ENCODE measurements at regions not wholly inside any gene's neighbourhood (a gene's known extent, or its start where the extent isn't known, plus 50 kb on each side); places are given as distances from the start of the nearest gene placed in this dataset.

GRCh38 chr2:65856928-65857327, 424.5 kb upstream of the SPRED2 start:
- no peak for DNase-seq (ENCODE audit: low read depth in 4 of 4, low spot score in 1 of 4)

GRCh38 chr2:65856423-65856822, 424.0 kb upstream of the SPRED2 start:
- DNase-seq (ENCODE audit: low read depth in 4 of 4, low spot score in 1 of 4) = no peak

GRCh38 chr2:65850695-65851094, 418.3 kb upstream of the SPRED2 start:
- no peak for DNase-seq (ENCODE audit: low read depth in 4 of 4, low spot score in 1 of 4)

DNA sequence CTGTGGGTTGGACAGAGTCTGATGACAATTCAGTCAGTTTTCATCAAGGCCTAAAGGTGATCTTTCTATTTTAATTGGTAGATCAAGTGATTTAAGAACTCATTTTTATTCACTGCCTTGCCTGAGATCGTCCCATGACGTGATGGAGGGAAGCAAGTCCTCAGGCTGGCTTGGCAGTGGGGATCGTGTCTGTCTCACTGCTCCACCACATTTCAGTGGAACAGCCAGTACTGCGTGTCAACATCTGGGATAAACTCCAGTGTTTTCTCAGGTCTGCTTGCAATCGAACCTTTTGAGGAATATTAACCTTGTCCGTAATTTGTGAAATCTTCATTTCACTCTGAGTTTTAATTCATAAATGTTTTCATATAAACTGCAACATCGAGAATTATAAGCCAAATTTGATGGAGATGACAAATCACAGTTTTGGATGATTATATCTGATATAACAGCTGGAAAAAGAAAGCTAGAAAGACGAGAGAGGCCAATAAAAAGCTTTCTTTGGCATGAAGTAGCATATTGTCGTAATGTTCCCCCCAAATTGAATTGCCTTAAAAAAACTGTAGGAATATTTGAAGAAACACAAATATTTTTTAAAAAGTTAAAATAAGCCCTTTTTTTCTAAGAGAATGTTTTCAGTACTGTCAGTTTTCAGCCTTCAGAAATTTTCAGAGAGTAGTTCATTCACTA, 414.7 kb upstream of the SPRED2 start:
- DNase-seq (ENCODE audit: low read depth in 4 of 4, low spot score in 1 of 4) = no peak

- no peak for DNase-seq (ENCODE audit: low read depth in 4 of 4, low spot score in 1 of 4)
These were observed 413.2 kb upstream of the SPRED2 start for GRCh38 chr2:65845442-65846182.

GRCh38 chr2:65842104-65842503, 409.7 kb upstream of the SPRED2 start:
- no peak for DNase-seq (ENCODE audit: low read depth in 4 of 4, low spot score in 1 of 4)

- DNase-seq (ENCODE audit: low read depth in 4 of 4, low spot score in 1 of 4) = no peak
These were observed 403.7 kb upstream of the SPRED2 start for GRCh38 chr2:65835975-65836549.

DNA sequence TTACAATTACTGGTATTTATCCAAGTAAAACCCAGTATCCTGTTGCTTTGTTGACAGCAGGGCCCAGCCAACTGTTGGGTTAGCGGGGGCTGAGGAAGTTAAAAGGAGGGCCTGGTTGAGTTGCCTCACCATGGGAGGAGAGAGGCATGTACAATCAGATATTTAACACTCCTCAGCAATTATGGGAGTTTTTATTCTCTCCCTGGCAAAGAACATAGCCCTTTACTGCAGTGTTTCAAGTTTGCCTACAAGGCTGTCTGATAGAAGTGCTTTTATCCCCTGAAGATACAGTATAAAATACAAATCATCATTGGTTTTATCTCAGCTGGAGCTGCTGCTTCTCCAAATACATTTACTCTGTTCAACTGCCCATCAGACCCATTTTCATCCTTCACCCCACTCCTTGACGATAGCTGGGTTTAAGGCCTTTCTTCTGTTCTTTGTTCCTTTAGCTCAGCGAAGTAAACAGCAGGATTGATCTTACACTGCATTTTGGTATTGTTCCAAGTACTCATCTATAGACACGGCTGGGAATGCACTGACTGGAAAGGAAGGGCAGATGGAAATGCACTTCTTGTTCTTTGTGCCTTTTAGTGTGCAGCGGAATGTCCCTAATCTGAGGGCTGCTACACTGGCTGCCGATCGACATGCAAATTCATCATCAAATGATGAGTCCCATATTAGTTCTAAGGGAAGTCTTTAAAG, 402.5 kb upstream of the SPRED2 start:
- DNase-seq (ENCODE audit: low read depth in 4 of 4, low spot score in 1 of 4) = no peak

DNA sequence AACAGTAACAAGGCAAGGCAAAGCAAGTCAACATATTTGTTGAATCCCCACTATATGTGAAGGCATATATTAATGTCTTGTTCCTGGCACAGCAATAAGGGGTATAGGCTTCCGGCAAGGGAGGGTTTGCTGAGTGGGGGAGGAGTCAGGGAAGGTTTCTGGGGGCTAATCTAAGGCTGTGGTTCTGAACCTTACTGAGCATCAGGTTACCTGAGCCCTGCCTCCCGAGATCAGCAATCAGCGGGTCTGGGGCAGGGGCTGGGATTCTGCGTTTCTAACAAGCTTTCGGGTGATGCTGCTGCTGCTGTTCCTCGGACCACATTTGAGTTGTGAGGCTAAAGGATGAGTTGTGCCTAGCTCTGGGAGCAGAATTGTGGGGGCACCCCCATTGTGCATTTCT, 401.7 kb upstream of the SPRED2 start:
- DNase-seq (ENCODE audit: low read depth in 4 of 4, low spot score in 1 of 4) = no peak

DNA sequence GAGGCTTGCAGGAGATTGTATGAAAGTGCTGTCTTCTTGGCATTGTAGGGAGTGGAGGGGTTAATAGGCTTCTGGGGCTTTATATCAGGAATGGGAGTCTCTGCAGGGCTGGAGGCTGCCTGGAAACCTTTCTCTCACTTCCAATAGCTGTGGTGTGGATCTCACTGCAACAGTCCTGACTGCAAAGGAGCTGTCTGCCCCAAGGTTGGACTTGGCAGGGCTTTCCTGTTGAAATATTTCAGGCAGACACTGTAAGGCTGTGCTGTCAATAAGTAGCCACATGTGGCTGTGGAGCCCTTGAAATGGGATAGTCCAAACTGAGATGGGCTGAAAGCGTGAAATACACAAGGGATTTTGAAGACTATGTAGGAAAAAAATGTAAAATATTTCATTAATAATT, 399.1 kb upstream of the SPRED2 start:
- DNase-seq (ENCODE audit: low read depth in 4 of 4, low spot score in 1 of 4) = no peak

GRCh38 chr2:65826567-65826966, 394.2 kb upstream of the SPRED2 start:
- DNase-seq (ENCODE audit: low read depth in 4 of 4, low spot score in 1 of 4) = no peak

GRCh38 chr2:65823511-65823910, 391.1 kb upstream of the SPRED2 start:
- DNase-seq (ENCODE audit: low read depth in 4 of 4, low spot score in 1 of 4) = no peak

- no peak for DNase-seq (ENCODE audit: low read depth in 4 of 4, low spot score in 1 of 4)
These were observed 388.1 kb upstream of the SPRED2 start for GRCh38 chr2:65820454-65820853.

DNA sequence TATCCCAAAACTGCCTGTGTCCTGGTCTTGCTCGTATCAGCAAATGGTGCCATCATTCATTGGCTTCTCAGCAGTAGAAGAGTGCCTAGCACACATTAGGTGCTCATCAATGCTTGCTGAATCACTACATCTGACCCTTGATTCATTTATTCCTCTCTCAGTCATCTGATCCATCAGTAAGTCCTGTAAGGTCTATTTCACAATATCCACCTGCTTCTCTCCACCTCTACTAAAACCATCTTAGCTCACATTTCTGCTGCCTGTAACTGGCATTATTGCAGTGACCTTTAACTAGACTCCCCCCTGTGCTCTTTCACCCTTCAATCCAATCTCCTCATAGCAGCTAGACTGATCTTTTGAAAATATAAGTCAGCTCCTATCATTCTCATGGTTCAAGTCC, 387.6 kb upstream of the SPRED2 start:
- DNase-seq (ENCODE audit: low read depth in 4 of 4, low spot score in 1 of 4) = no peak

DNA sequence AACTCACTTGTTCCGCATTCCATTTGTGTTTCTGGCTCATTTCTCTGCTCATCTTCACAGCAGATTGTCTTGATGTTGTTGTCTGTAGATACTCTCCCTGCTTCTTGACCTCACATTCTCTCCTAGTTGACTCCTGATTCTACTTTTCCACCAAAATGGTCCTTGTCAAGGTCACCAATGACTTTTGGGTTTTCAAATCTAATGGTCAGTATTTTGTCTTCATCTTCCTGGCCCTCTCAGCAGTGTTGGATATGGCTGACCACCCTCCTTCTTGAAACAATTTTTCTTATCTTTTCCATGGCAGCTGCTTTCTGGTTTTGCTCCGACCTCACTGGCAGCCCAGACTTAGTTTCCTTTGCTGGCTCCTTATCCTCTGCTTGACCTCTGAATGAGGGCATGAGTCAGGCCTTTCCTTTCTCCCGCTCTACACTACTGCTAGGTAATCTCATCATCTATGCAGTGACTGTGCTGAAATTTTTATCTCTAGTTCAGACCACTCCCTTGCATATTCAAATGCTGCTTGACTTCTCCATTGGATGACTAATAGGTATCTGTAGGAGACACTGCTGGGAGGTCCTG, 386.6 kb upstream of the SPRED2 start:
- no peak for DNase-seq (ENCODE audit: low read depth in 4 of 4, low spot score in 1 of 4)

DNA sequence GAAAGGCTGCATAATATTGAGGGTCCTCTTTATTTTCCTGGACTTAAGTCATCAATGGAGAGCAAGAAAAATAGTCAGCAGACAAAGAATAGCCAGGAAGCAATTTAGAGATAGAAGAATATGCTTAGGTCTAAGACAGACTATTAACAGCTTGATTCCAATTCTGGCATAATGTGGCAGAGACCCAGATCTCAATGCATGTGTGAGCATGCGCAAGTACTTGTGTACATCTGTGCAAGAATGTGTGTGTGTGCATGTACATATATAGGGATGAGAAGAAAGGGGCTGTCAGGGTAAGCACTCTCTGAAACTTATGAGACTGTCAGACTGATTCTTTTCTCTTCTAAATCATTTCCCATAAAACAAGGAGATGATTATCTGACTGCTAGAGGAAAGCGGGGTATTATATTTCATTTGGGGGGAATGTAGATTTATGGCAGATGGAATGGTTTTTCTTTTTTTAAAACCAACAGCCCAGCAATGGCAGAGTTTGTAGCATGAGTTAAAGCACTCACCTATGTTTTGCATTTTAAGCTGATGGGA, 381.3 kb upstream of the SPRED2 start:
- no peak for DNase-seq (ENCODE audit: low read depth in 4 of 4, low spot score in 1 of 4)

DNA sequence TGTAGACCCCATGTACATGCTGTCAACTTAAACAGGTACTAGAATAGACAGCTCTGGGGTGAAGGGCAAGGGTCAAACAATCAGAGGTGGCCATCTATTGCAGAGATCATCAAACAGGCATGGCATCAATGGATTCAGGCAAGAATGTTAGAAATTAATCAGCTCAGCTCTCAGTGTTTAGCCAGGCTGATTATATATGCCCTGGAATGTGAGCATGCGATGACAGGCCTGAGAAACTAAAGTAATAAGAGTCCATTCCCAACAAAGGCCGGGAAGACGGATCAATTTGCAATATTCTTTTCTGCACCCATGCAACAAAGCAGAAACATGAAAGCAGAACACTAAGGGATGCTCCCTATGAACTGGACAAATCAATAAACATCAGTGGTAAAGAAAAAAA, 380.5 kb upstream of the SPRED2 start:
- no peak for DNase-seq (ENCODE audit: low read depth in 4 of 4, low spot score in 1 of 4)

GRCh38 chr2:65807942-65808341, 375.5 kb upstream of the SPRED2 start:
- DNase-seq (ENCODE audit: low read depth in 4 of 4, low spot score in 1 of 4) = no peak

DNA sequence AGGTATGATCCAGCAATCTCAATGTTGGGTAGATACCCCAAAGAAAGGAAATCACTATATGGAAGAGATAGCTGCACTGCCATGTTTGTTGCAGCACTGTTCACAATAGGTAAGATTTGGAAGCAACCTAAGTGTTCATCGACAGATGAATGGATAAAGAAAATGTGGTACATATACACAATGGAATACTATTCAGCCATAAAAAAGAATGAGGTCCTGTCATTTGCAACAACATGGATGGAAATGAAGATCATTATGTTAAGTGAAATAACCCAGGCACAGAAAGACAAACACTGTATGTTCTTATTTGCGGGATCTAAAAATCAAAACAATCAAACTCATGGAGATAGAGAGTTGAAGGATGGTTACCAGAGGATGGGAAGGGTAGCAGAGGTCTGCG, 372.4 kb upstream of the SPRED2 start:
- no peak for DNase-seq (ENCODE audit: low read depth in 4 of 4, low spot score in 1 of 4)

- DNase-seq (ENCODE audit: low read depth in 4 of 4, low spot score in 1 of 4) = no peak
These were observed 370.0 kb upstream of the SPRED2 start for GRCh38 chr2:65802298-65802942.

DNA sequence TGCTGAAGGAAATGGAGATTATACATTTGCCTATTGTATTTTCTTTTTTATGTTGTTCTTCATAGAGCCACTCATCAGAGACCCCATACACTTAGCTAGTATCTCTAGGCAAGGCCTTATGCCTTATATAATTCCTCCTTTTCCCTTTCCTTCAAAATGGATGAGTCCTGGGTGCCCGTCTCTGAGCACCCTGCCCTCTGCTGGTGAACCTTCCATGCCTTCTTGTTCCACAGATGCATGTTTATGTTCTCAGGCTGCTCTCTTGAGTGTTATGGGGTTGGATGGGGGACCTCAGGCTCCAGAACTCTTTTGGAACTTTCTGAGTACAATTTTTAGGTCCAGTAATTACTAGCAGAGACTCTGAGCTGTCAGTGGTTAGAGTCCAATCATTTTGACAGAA, 368.6 kb upstream of the SPRED2 start:
- DNase-seq (ENCODE audit: low read depth in 4 of 4, low spot score in 1 of 4) = no peak
